ENCODE measurements at regions not wholly inside any gene's neighbourhood (a gene's known extent, or its start where the extent isn't known, plus 50 kb on each side); places are given as distances from the start of the nearest gene placed in this dataset.

- no peaks in the 10 kb centered on the region for H3K36me3 Mint-ChIP-seq
- H3K27me3 Mint-ChIP-seq (ENCODE audit: low read depth): peaks cover 6% of the 10 kb centered on the region
- no peaks in the 10 kb centered on the region for H3K4me1 Mint-ChIP-seq
- TF ChIP-seq CTCF (IDR thresholded peaks at IDR 0.05; ENCODE audit: unreplicated experiment): no peak
- H3K9me3 Mint-ChIP-seq: no peaks in the 10 kb centered on the region
- H3K4me3 Mint-ChIP-seq: no peak overlapping the region
- no peak overlapping the region for H3K27ac Mint-ChIP-seq
- DNase-seq (ENCODE audit: low spot score in 2 of 2, unreplicated experiment in 2 of 2): no peak
Measured at GRCh38 chr12:118534003-118534402, 157.6 kb downstream of the SUDS3 start.

GRCh38 chr12:118536306-118536906, 160.1 kb downstream of the SUDS3 start:
- Mint-ChIP-seq H3K36me3 (no peaks in the 10 kb centered on the region), H3K27me3 (ENCODE audit: low read depth) (peaks cover 4% of the 10 kb centered on the region), H3K4me1 (no peaks in the 10 kb centered on the region), H3K4me3 (no peak overlapping the region), H3K9me3 (no peaks in the 10 kb centered on the region), H3K27ac (no peak overlapping the region)
- DNase-seq (ENCODE audit: low spot score in 2 of 2, unreplicated experiment in 2 of 2): no peak
- no peak for TF ChIP-seq CTCF (IDR thresholded peaks at IDR 0.05; ENCODE audit: unreplicated experiment)

- TF ChIP-seq CTCF (IDR thresholded peaks at IDR 0.05; ENCODE audit: unreplicated experiment): no peak
- no peaks in the 10 kb centered on the region for H3K4me1 Mint-ChIP-seq
- H3K27me3 Mint-ChIP-seq (ENCODE audit: low read depth): peaks cover 3% of the 10 kb centered on the region
- DNase-seq (ENCODE audit: low spot score in 2 of 2, unreplicated experiment in 2 of 2): no peak
- no peaks in the 10 kb centered on the region for H3K36me3 Mint-ChIP-seq
- no peak overlapping the region for H3K27ac Mint-ChIP-seq
- H3K4me3 Mint-ChIP-seq: no peak overlapping the region
- no peaks in the 10 kb centered on the region for H3K9me3 Mint-ChIP-seq
Measured at GRCh38 chr12:118537481-118537917, 161.1 kb downstream of the SUDS3 start.

GRCh38 chr12:118541071-118541470, 164.7 kb downstream of the SUDS3 start:
- Mint-ChIP-seq H3K9me3 (no peaks in the 10 kb centered on the region), H3K27me3 (ENCODE audit: low read depth) (peaks cover 1% of the 10 kb centered on the region), H3K36me3 (no peaks in the 10 kb centered on the region)

GRCh38 chr12:118541934-118542333, 165.6 kb downstream of the SUDS3 start:
- Mint-ChIP-seq H3K4me1 (no peaks in the 10 kb centered on the region), H3K27ac (no peak overlapping the region), H3K4me3 (no peak overlapping the region), H3K27me3 (ENCODE audit: low read depth) (peaks cover 1% of the 10 kb centered on the region), H3K9me3 (no peaks in the 10 kb centered on the region), H3K36me3 (no peaks in the 10 kb centered on the region)
- no peak for TF ChIP-seq CTCF (IDR thresholded peaks at IDR 0.05; ENCODE audit: unreplicated experiment)
- no peak for DNase-seq (ENCODE audit: low spot score in 2 of 2, unreplicated experiment in 2 of 2)

More at GRCh38 chr12:118541071-118541470, 164.7 kb downstream of the SUDS3 start:
- H3K4me1 Mint-ChIP-seq: no peaks in the 10 kb centered on the region
- no peak for TF ChIP-seq CTCF (IDR thresholded peaks at IDR 0.05; ENCODE audit: unreplicated experiment)
- DNase-seq (ENCODE audit: low spot score in 2 of 2, unreplicated experiment in 2 of 2): no peak
- no peak overlapping the region for H3K4me3 Mint-ChIP-seq
- no peak overlapping the region for H3K27ac Mint-ChIP-seq

- Mint-ChIP-seq H3K27ac (no peak overlapping the region), H3K4me1 (no peaks in the 10 kb centered on the region), H3K9me3 (no peaks in the 10 kb centered on the region), H3K27me3 (ENCODE audit: low read depth) (no peaks in the 10 kb centered on the region), H3K36me3 (no peaks in the 10 kb centered on the region), H3K4me3 (no peak overlapping the region)
- no peak for DNase-seq (ENCODE audit: low spot score in 2 of 2, unreplicated experiment in 2 of 2)
- no peak for TF ChIP-seq CTCF (IDR thresholded peaks at IDR 0.05; ENCODE audit: unreplicated experiment)
Measured at GRCh38 chr12:118543651-118544050, 167.3 kb downstream of the SUDS3 start.
